Suprapubic skin (tissue), 4 donors: ENCODE measurements at regions not wholly inside any gene's neighbourhood (a gene's known extent, or its start where the extent isn't known, plus 50 kb on each side); places are given as distances from the start of the nearest gene placed in this dataset.

Source experiments
- DNase-seq, 2 donors: peaks; one replicate each; pipeline ENCODE4 v3.0.0-alpha.2; 2019; ENCODE audit warnings: low spot score in 2 of 2
- H3K27ac ChIP-seq: fragments of 200-600 bp; sonication (generic); one replicate; pipeline ENCODE4 v1.5.1; 2019
- H3K27me3 ChIP-seq: fragments of 200-600 bp; sonication (generic); one replicate; pipeline ENCODE4 v1.5.1; 2019
- H3K36me3 ChIP-seq: fragments of 200-600 bp; sonication (generic); one replicate; pipeline ENCODE4 v1.5.1; 2019
- H3K4me1 ChIP-seq: fragments of 200-600 bp; sonication (generic); one replicate; pipeline ENCODE4 v1.5.1; 2019
- H3K4me3 ChIP-seq: fragments of 200-600 bp; sonication (generic); one replicate; pipeline ENCODE4 v1.5.1; 2019; ENCODE audit warnings: mild to moderate bottlenecking
- H3K9me3 ChIP-seq: fragments of 200-600 bp; sonication (generic); one replicate; pipeline ENCODE4 v1.5.1; 2019
- CTCF ChIP-seq, 2 donors: fragments of 200-600 bp in 1 of 2; fragments of 450-650 bp in 1 of 2; sonication (generic) in 1 of 2; IDR thresholded peaks; one replicate each; pipeline ENCODE4 v1.5.1; 2016 to 2019; ENCODE audit warnings: antibody characterized with exemption in 2 of 2, mild to moderate bottlenecking in 1 of 2, moderate library complexity in 1 of 2
- EP300 ChIP-seq: sonication (generic); formaldehyde crosslinking; IDR thresholded peaks from one replicate; pipeline ENCODE4 v1.6.1; 2017; ENCODE audit warnings: antibody characterized with exemption
- POLR2A ChIP-seq, 2 donors: fragments of 450-650 bp; IDR thresholded peaks; one replicate each; pipeline ENCODE4 v1.6.1; 2017; ENCODE audit warnings: antibody characterized with exemption in 2 of 2, mild to moderate bottlenecking in 2 of 2, moderate library complexity in 2 of 2
- POLR2AphosphoS5 ChIP-seq, 3 donors: sonication (generic); formaldehyde crosslinking; IDR thresholded peaks; one replicate each; pipeline ENCODE4 v1.6.1; 2017; ENCODE audit warnings: antibody characterized with exemption in 3 of 3
- WGBS: methylation state at CpG from one replicate; pipeline ENCODE4 v1.1.5; 2018; 5-methylcytosine and 5-hydroxymethylcytosine counted together

- no peaks in the 10 kb centered on the region for H3K9me3 ChIP-seq
- WGBS, result 38% methylated on average over 3 of the region's 3 CpGs
Measured at GRCh38 chr3:137110392-137110996, 152.7 kb downstream of the IL20RB start.

GRCh38 chr3:137111497-137111896, 153.7 kb downstream of the IL20RB start:
- TF ChIP-seq CTCF (IDR thresholded peaks at IDR 0.05), result no peak
- no peak for TF ChIP-seq POLR2AphosphoS5 (IDR thresholded peaks at IDR 0.05)
- TF ChIP-seq EP300, result no peak
- TF ChIP-seq POLR2A (IDR thresholded peaks at IDR 0.05), result no peak
- Histone ChIP-seq H3K27me3 (peaks cover 14% of the 10 kb centered on the region), H3K36me3 (no peaks in the 10 kb centered on the region), H3K4me3 (no peak overlapping the region), H3K4me1 (no peaks in the 10 kb centered on the region), H3K9me3 (no peaks in the 10 kb centered on the region), H3K27ac (no peak overlapping the region)
- no peak for DNase-seq
- 82% methylated on average over 8 of the region's 8 CpGs for whole genome bisulfite sequencing

More at GRCh38 chr3:137110392-137110996, 152.7 kb downstream of the IL20RB start:
- Histone ChIP-seq H3K4me1 (no peaks in the 10 kb centered on the region), H3K36me3 (no peaks in the 10 kb centered on the region), H3K4me3 (no peak overlapping the region), H3K27me3 (peaks cover 14% of the 10 kb centered on the region), H3K27ac (no peak overlapping the region)
- no peak for DNase-seq
- TF ChIP-seq CTCF (IDR thresholded peaks at IDR 0.05), result peak in 1 of 2 donors; percentile 63
- no peak for TF ChIP-seq POLR2A (IDR thresholded peaks at IDR 0.05)

GRCh38 chr3:137116619-137117018, 158.8 kb downstream of the IL20RB start:
- no peak for DNase-seq
- H3K27ac ChIP-seq, result no peak overlapping the region
- H3K27me3 ChIP-seq, result no peaks in the 10 kb centered on the region
- H3K36me3 ChIP-seq, result no peaks in the 10 kb centered on the region
- TF ChIP-seq EP300 (no peak), CTCF (IDR thresholded peaks at IDR 0.05) (no peak), POLR2AphosphoS5 (IDR thresholded peaks at IDR 0.05) (no peak), POLR2A (IDR thresholded peaks at IDR 0.05) (no peak)
- no peaks in the 10 kb centered on the region for H3K4me1 ChIP-seq
- no peak overlapping the region for H3K4me3 ChIP-seq
- no peaks in the 10 kb centered on the region for H3K9me3 ChIP-seq

- WGBS, result 48% methylated on average over 3 of the region's 3 CpGs
- DNase-seq, result no peak
Measured at GRCh38 chr3:137121704-137122314, 164.0 kb downstream of the IL20RB start.

More at GRCh38 chr3:137121704-137122314, 164.0 kb downstream of the IL20RB start:
- H3K4me3 ChIP-seq, result no peak overlapping the region
- TF ChIP-seq POLR2AphosphoS5 (IDR thresholded peaks at IDR 0.05) (no peak), EP300 (no peak), CTCF (IDR thresholded peaks at IDR 0.05) (no peak), POLR2A (IDR thresholded peaks at IDR 0.05) (no peak)
- no peaks in the 10 kb centered on the region for H3K9me3 ChIP-seq
- no peak overlapping the region for H3K27ac ChIP-seq
- H3K36me3 ChIP-seq, result no peaks in the 10 kb centered on the region
- no peaks in the 10 kb centered on the region for H3K27me3 ChIP-seq
- no peaks in the 10 kb centered on the region for H3K4me1 ChIP-seq
